PC-9 (cell line): ENCODE measurements at regions not wholly inside any gene's neighbourhood (a gene's known extent, or its start where the extent isn't known, plus 50 kb on each side); places are given as distances from the start of the nearest gene placed in this dataset.

Experiments used
- CTCF ChIP-seq: fragments of 200-600 bp; sonication (generic); conservative IDR thresholded peaks from 2 replicates; pipeline ENCODE4 v1.6.1; 2017; ENCODE audit warnings: mixed run types, antibody characterized with exemption, mild to moderate bottlenecking, moderate library complexity
- EZH2 ChIP-seq: fragments of 200-600 bp; sonication (generic); IDR thresholded peaks from 2 replicates; pipeline ENCODE4 v1.8.0; 2017; ENCODE audit warnings: antibody characterized with exemption, low read depth

DNA sequence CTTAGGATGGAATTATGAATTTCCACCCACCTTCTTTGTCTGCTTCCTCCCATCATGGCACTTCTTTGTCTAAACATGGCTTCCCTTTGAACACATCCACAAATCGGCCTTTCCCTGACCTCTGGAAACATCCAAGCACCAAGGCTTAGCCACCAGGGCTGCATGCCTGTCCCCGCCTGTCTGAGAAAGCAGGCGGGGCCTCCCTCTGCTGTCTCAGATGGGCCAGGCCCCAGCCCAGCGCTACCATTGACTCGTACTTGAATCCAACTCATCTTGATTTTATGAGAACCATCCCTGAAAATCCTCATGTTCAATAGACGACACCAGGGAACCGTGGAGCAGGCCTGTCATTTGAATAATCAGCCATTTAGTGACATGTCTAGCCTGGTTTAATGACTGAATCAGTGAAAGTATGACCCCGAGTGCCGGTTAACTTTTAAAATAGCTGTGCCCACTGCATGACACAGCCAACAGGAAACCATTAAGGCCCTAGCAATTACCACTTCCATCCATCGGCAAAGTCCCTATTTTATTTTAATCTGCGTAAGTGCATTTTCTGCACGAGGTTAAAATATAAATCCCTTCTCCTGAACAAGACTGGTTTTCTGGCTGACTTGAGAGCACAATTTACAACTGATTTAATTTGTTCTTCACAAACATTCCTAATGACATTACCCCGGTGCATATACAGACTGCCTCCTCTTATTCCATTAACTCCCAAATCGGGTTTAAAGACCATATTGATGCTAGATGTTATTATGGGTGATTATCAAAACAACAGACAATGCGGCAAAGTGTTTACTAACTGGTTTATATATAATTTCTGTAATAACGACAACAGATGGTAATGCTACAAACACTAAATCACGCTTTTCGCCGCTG lies 194.7 kb downstream of the BUB3 start:
- TF ChIP-seq CTCF, result no peak
- no peak for TF ChIP-seq EZH2
